ENCODE measurements at regions not wholly inside any gene's neighbourhood (a gene's known extent, or its start where the extent isn't known, plus 50 kb on each side); places are given as distances from the start of the nearest gene placed in this dataset.

- no peak for TF ChIP-seq CTCF (IDR thresholded peaks at IDR 0.05; ENCODE audit: low read length)
- TF ChIP-seq EZH2 (optimal IDR thresholded peaks at IDR 0.05; ENCODE audit: low read depth, low read length): no peak
- TF ChIP-seq EZH2phosphoT487 (IDR thresholded peaks at IDR 0.05; ENCODE audit: low read length): no peak
- H3K9me2 ChIP-seq (replicated peaks; ENCODE audit: insufficient read depth, low read length): no peaks in the 10 kb centered on the region
- DNase-seq: no peak
- no peaks in the 10 kb centered on the region for H4K20me1 ChIP-seq (ENCODE audit: insufficient read depth, low read length)
- no peak overlapping the region for H3K27ac ChIP-seq (ENCODE audit: low read length)
- H3K4me2 ChIP-seq (ENCODE audit: low read depth, low read length): no peak overlapping the region
- H3K27me3 ChIP-seq (replicated peaks; ENCODE audit: insufficient read depth, low read length): no peaks in the 10 kb centered on the region
- H2AFZ ChIP-seq (ENCODE audit: low read length): no peak overlapping the region
- H3K9me3 ChIP-seq (replicated peaks; ENCODE audit: insufficient read depth, low read length): no peaks in the 10 kb centered on the region
- H3K4me1 ChIP-seq (ENCODE audit: low read length): peaks cover 4% of the 10 kb centered on the region
- no peak overlapping the region for H3K4me3 ChIP-seq (ENCODE audit: low read length)
- no peaks in the 10 kb centered on the region for H3K79me2 ChIP-seq (ENCODE audit: low read length)
- H3F3A ChIP-seq (ENCODE audit: insufficient read depth, low read length): peaks cover 8% of the 10 kb centered on the region
- H3K9ac ChIP-seq (ENCODE audit: low read length): no peak overlapping the region
- no peaks in the 10 kb centered on the region for H3K36me3 ChIP-seq (replicated peaks; ENCODE audit: insufficient read depth, low read length)
Measured at GRCh38 chr9:95719354-95719753, 156.1 kb upstream of the ERCC6L2 start.

GRCh38 chr9:95718263-95718662 lies 157.2 kb upstream of the ERCC6L2 start:
- Histone ChIP-seq H3F3A (ENCODE audit: insufficient read depth, low read length) (no peaks in the 10 kb centered on the region), H3K27ac (ENCODE audit: low read length) (no peak overlapping the region), H3K9ac (ENCODE audit: low read length) (no peak overlapping the region), H3K36me3 (replicated peaks; ENCODE audit: insufficient read depth, low read length) (no peaks in the 10 kb centered on the region), H4K20me1 (ENCODE audit: insufficient read depth, low read length) (no peaks in the 10 kb centered on the region), H3K4me3 (ENCODE audit: low read length) (no peak overlapping the region), H3K9me3 (replicated peaks; ENCODE audit: insufficient read depth, low read length) (no peaks in the 10 kb centered on the region), H3K27me3 (replicated peaks; ENCODE audit: insufficient read depth, low read length) (no peaks in the 10 kb centered on the region), H3K4me1 (ENCODE audit: low read length) (no peaks in the 10 kb centered on the region), H3K9me2 (replicated peaks; ENCODE audit: insufficient read depth, low read length) (no peaks in the 10 kb centered on the region), H3K79me2 (ENCODE audit: low read length) (no peaks in the 10 kb centered on the region), H3K4me2 (ENCODE audit: low read depth, low read length) (no peak overlapping the region), H2AFZ (ENCODE audit: low read length) (no peak overlapping the region)
- TF ChIP-seq CTCF (IDR thresholded peaks at IDR 0.05; ENCODE audit: low read length) (no peak), EZH2 (optimal IDR thresholded peaks at IDR 0.05; ENCODE audit: low read depth, low read length) (no peak), EZH2phosphoT487 (IDR thresholded peaks at IDR 0.05; ENCODE audit: low read length) (no peak)
- DNase-seq: no peak

- no peaks in the 10 kb centered on the region for H3K4me1 ChIP-seq (ENCODE audit: low read length)
- H3K9me2 ChIP-seq (replicated peaks; ENCODE audit: insufficient read depth, low read length): no peaks in the 10 kb centered on the region
- H3K4me2 ChIP-seq (ENCODE audit: low read depth, low read length): no peak overlapping the region
- no peaks in the 10 kb centered on the region for H4K20me1 ChIP-seq (ENCODE audit: insufficient read depth, low read length)
- H3F3A ChIP-seq (ENCODE audit: insufficient read depth, low read length): no peaks in the 10 kb centered on the region
- no peak overlapping the region for H3K27ac ChIP-seq (ENCODE audit: low read length)
- H3K4me3 ChIP-seq (ENCODE audit: low read length): no peak overlapping the region
- no peak for DNase-seq
- H3K9ac ChIP-seq (ENCODE audit: low read length): no peak overlapping the region
- TF ChIP-seq CTCF (IDR thresholded peaks at IDR 0.05; ENCODE audit: low read length): no peak
- no peak overlapping the region for H2AFZ ChIP-seq (ENCODE audit: low read length)
- H3K79me2 ChIP-seq (ENCODE audit: low read length): no peaks in the 10 kb centered on the region
- no peaks in the 10 kb centered on the region for H3K9me3 ChIP-seq (replicated peaks; ENCODE audit: insufficient read depth, low read length)
- H3K36me3 ChIP-seq (replicated peaks; ENCODE audit: insufficient read depth, low read length): no peaks in the 10 kb centered on the region
- no peaks in the 10 kb centered on the region for H3K27me3 ChIP-seq (replicated peaks; ENCODE audit: insufficient read depth, low read length)
Measured at GRCh38 chr9:95715868-95716435, 159.5 kb upstream of the ERCC6L2 start.

Data from MM.1S (cell line).